ENCODE measurements at regions not wholly inside any gene's neighbourhood (a gene's known extent, or its start where the extent isn't known, plus 50 kb on each side); places are given as distances from the start of the nearest gene placed in this dataset.

DNA sequence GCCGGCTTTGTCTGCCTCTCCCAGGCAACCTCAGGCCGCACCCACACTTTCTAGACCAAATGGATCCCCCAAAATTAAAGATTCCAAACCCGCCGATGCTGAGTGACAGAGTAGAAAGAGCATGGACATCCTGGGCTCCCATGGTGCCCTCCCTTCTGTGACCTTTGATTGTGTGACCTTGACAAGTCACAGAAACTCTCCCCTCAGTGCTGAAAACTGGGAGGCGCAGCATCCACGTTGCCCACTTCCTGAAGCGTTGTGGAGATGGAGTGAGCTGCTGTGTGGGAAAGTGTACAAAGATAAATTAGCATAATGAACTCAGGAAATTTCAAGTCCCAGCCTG lies 74.4 kb upstream of the MFGE8 start:
- TF ChIP-seq, protein P1, sequence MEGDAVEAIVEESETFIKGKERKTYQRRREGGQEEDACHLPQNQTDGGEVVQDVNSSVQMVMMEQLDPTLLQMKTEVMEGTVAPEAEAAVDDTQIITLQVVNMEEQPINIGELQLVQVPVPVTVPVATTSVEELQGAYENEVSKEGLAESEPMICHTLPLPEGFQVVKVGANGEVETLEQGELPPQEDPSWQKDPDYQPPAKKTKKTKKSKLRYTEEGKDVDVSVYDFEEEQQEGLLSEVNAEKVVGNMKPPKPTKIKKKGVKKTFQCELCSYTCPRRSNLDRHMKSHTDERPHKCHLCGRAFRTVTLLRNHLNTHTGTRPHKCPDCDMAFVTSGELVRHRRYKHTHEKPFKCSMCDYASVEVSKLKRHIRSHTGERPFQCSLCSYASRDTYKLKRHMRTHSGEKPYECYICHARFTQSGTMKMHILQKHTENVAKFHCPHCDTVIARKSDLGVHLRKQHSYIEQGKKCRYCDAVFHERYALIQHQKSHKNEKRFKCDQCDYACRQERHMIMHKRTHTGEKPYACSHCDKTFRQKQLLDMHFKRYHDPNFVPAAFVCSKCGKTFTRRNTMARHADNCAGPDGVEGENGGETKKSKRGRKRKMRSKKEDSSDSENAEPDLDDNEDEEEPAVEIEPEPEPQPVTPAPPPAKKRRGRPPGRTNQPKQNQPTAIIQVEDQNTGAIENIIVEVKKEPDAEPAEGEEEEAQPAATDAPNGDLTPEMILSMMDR (IDR thresholded peaks at IDR 0.05; ENCODE audit: low read length, missing control alignments): no peak
- H3K4me3 ChIP-seq (replicated peaks; ENCODE audit: low read depth, low read length): no peak overlapping the region
- DNase-seq (ENCODE audit: low read depth): no peak

DNA sequence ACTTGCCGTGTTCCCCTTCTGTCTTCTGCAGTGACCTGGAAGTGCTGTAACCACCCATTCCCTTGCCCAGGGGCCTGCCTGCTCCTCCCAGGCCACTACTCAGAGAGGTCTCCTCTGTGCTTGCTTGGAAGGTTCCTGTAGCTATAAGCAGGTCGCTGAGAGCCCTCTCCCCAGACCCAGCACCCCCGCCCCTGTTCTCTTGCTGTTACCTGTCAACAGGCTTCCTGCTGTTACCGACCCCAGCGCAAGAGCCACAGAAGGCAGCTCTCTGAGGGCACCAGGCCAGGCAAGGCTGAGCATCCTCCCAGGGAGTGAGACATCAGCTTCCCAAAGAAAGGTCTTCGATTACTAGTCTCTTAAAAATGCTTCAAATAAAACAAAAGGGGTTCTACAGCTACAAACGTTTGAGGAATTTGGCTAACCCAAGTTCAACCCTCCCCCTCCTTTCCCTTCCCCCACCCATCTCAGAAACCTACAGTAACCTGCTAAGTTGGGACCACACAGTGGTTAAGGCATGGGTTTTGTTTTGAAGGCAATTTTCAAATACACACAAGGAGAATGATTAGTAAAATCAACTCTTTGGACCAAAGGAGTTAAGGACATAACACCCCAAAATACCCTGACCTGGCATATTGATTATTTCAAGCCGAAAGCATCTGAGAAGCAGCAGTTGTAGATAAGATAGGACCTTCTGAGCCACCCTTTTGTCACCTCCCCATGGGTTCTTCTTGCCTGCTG lies 74.9 kb upstream of the MFGE8 start:
- H3K4me3 ChIP-seq (replicated peaks; ENCODE audit: low read depth, low read length): no peak overlapping the region
- TF ChIP-seq, protein P1 (IDR thresholded peaks at IDR 0.05; ENCODE audit: low read length, missing control alignments): no peak
- DNase-seq (ENCODE audit: low read depth): no peak

DNA sequence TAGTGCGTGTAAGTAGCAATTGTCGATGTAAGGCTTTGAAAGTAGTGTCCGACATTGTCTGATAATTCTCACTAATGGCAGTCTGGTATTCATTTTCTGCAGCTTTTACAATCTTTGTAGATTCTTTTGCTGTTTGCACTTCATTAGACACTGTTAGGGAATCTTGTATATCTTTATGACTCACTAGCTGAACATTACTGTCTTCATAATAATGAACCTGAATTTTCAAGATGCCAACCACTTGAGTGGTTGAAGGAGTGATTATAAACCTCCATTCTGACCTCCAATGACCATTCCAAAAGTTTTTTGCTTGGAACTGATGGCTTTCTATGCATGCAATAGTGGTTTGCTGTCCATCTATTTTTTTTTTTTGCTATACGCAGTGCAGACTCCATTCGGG lies 76.4 kb upstream of the MFGE8 start:
- TF ChIP-seq, protein P1 (IDR thresholded peaks at IDR 0.05; ENCODE audit: low read length, missing control alignments): no peak
- DNase-seq (ENCODE audit: low read depth): peak; percentile 35
- H3K4me3 ChIP-seq (replicated peaks; ENCODE audit: low read depth, low read length): no peak overlapping the region

DNA sequence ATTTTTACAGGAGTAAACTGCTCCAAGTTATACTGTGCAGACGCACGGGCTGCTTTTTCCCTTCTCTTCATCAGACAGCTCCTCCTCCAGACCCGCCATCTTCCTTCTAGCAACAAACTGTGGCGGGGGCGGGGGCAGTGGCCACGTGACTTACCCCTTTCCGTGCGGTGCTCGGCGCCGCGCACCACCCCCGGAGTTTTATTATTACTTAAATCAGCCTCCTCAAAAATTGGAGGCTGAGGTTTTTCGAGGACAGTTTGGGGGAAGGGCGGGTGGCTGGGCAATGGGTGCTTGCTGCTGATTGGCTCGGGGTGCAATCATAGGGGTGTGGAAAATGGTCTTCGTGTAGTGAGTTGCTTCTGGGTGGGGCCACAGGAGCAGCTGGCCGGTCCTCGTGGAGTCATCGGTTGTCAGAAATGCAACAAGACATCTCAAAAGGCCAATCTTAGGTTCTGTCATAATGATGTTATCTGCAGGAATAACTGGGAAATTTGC lies 77.1 kb upstream of the MFGE8 start:
- no peak for DNase-seq (ENCODE audit: low read depth)
- H3K4me3 ChIP-seq (replicated peaks; ENCODE audit: low read depth, low read length): no peak overlapping the region
- TF ChIP-seq, protein P1 (IDR thresholded peaks at IDR 0.05; ENCODE audit: low read length, missing control alignments): no peak

DNA sequence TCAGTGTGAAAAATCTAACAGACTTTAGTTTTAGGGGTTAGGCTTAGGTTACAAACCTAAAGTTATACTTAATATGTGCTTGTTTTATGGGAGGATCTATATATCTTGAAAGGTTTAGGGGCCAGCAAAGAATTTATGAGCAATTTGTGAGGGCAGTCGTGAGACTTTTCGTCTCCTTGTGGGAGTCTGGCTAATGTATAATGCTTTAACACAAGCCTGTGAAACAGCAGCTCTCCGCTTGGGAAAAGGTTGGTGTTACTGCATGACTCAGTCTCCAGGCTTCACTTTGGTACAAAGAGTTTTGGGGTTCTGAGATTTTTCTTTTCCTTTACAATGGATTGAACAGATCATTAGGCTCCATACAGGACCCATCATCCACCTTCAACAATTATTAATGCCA lies 79.0 kb upstream of the MFGE8 start:
- TF ChIP-seq, protein P1 (IDR thresholded peaks at IDR 0.05; ENCODE audit: low read length, missing control alignments): no peak
- no peak overlapping the region for H3K4me3 ChIP-seq (replicated peaks; ENCODE audit: low read depth, low read length)
- DNase-seq (ENCODE audit: low read depth): no peak

DNA sequence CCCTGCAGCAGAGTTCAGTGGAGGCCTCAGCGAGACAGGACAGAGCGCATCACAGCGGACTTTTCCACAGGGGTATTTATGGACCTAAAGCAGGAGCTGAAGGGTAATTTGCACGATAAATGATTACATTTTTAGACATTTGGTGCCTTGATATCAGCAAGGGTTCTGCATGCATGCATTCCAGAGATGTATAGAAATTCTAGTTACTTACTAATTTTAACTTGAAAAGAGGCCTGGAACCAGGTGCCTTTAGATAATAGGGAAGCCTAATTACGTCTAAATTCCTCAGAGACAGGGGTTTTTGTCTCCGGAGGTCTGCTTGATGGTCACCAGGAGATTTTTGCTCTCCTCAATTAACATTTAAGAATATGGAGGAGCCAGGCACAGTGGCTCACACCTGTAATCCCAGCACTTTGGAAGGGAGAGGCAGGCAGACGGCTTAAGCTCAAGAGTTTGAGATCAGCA lies 79.8 kb upstream of the MFGE8 start:
- no peak for DNase-seq (ENCODE audit: low read depth)
- H3K4me3 ChIP-seq (replicated peaks; ENCODE audit: low read depth, low read length): no peak overlapping the region
- TF ChIP-seq, protein P1 (IDR thresholded peaks at IDR 0.05; ENCODE audit: low read length, missing control alignments): no peak

DNA sequence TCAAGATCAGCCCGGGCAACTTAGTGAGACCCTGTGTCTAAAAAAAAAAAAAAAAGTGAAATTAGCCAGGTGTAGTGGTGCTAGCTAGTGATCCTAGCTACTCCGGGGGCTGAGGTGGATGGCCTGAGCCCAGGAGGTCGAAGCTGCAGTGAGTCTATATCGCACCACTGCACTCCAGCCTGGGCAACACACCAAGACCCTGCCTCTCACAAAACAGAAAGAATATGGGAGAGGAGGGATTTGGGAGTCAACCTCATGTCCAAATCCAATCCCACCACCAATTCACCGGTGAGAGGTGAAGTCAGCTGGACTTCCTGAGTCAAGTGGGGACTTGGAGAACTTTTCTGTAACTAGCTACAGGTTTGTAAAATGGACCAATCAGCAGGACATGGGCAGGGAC lies 80.5 kb upstream of the MFGE8 start:
- H3K4me3 ChIP-seq (replicated peaks; ENCODE audit: low read depth, low read length): no peak overlapping the region
- TF ChIP-seq, protein P1 (IDR thresholded peaks at IDR 0.05; ENCODE audit: low read length, missing control alignments): no peak
- DNase-seq (ENCODE audit: low read depth): no peak

Measured in fibroblast of pulmonary artery (primary cell).